AG09309 (cell line): ENCODE measurements at regions not wholly inside any gene's neighbourhood (a gene's known extent, or its start where the extent isn't known, plus 50 kb on each side); places are given as distances from the start of the nearest gene placed in this dataset.

Source experiments
- DNase-seq: peaks from one replicate; pipeline ENCODE4 v3.0.0-alpha.2; 2010; ENCODE audit warnings: low read depth
- H3K4me3 ChIP-seq: 2 replicates; pipeline ENCODE4 v1.5.1; 2011; ENCODE audit warnings: mild to moderate bottlenecking, low read depth, low read length, moderate library complexity; ENCODE audit not compliant: control insufficient read depth
- TF ChIP-seq, protein P1 (sequence below): IDR thresholded peaks from 2 replicates; pipeline ENCODE4 v1.5.1; 2011; ENCODE audit warnings: mild to moderate bottlenecking, low read depth, low read length, inconsistent platforms; ENCODE audit not compliant: insufficient read depth, control insufficient read depth; ENCODE audit errors: missing control alignments

DNA sequence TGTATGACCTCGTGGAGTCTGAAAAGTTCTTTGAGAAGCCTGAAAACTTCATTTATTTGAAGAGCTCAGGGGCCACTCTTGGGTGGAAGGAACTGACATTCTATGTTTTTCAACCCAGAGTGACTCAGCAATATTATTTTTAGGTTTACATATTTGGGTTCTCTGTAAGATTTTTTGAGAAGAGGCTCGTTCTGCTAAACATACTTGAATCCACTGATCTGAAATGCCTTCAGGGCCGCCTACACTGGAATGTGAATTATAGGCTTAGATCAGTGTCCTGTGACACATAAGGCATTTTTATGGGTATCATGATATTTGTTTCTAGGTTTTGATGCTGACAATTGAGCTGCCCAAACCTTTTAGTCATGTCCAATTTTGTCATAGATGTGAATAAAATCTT lies 86.2 kb downstream of the PSAT1 start:
- no peak overlapping the region for H3K4me3 ChIP-seq
- TF ChIP-seq, protein P1, sequence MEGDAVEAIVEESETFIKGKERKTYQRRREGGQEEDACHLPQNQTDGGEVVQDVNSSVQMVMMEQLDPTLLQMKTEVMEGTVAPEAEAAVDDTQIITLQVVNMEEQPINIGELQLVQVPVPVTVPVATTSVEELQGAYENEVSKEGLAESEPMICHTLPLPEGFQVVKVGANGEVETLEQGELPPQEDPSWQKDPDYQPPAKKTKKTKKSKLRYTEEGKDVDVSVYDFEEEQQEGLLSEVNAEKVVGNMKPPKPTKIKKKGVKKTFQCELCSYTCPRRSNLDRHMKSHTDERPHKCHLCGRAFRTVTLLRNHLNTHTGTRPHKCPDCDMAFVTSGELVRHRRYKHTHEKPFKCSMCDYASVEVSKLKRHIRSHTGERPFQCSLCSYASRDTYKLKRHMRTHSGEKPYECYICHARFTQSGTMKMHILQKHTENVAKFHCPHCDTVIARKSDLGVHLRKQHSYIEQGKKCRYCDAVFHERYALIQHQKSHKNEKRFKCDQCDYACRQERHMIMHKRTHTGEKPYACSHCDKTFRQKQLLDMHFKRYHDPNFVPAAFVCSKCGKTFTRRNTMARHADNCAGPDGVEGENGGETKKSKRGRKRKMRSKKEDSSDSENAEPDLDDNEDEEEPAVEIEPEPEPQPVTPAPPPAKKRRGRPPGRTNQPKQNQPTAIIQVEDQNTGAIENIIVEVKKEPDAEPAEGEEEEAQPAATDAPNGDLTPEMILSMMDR = no peak
- peak; percentile 46 for DNase-seq

DNA sequence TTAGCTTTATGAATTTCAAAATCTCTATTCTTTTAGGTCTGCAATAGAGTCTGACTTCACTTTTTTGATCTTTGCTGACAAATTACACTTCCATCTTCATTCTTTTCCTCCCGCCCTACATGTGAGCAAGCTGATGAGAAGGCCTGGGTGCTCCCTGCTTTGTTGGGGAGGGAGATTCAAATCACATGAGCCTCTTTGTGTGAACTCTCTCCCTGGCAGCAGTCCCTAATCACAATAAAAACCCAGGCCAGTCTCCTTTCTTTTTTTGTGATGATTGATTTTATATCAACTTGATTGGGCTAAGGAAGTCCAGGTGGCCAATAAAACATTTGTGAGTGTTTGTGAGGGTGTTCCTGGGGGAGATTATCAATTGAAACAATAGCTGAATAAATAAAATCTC lies 89.4 kb downstream of the PSAT1 start:
- DNase-seq = no peak
- no peak overlapping the region for H3K4me3 ChIP-seq
- TF ChIP-seq, protein P1 = no peak

DNA sequence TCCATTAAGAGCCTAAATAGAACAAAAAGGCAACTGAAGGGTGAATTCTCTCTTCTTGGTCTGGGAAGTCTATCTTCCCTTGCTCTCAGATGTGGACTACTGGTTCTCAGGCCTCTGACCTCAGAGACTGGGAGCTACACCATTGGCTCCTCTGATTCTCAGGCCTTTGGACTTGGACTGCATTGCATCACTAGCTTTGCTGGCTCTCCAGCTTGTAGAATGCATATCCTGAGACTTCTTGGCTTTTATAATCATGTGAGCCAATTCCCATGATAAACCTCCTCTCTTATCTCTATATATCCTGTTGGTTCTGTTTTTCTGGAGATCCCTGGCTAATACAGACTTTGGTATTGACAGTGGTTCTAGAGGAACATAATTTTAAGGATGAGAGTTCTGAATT lies 89.8 kb downstream of the PSAT1 start:
- no peak for DNase-seq
- H3K4me3 ChIP-seq = no peak overlapping the region
- TF ChIP-seq, protein P1 = no peak

DNA sequence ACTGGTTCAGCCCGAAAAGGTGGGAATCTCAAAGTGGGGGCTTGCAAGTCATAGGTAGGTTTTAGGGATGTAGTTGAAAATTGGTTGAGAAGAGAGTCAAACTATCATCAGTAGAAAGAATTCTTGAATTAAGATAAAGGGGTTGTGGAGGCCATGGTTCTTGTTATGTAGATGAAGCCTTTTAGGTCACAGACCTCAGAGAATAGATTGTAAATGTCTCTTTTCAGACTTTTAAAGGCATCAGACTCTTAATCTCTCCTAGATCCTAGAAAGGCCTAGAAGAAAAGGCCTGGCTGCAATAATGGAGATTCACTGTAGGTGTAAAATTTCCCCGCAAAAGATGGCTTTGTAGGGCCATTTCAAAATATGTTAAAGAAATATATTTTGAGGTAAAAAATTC lies 96.4 kb downstream of the PSAT1 start:
- H3K4me3 ChIP-seq = no peak overlapping the region
- TF ChIP-seq, protein P1 = no peak
- no peak for DNase-seq

DNA sequence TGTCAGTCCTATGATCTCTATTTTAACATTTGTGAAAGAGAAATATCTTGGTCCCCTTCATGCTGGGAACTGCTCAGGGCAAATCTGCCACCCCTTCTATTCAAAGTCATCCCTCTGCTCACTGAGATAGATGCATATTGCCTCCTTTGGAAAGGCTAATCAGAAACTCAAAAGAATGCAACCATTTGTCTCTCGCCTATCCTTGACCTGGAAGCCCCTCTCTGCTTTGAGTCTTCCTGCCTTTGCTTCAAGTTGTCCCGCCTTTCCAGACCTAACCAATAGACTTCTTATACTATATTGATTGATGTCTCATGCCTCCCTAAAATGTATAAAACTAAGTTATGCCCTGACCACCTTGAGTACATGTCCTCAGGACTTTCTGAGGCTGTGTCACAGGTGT lies 97.0 kb downstream of the PSAT1 start:
- H3K4me3 ChIP-seq = no peak overlapping the region
- TF ChIP-seq, protein P1 = no peak
- DNase-seq = no peak

DNA sequence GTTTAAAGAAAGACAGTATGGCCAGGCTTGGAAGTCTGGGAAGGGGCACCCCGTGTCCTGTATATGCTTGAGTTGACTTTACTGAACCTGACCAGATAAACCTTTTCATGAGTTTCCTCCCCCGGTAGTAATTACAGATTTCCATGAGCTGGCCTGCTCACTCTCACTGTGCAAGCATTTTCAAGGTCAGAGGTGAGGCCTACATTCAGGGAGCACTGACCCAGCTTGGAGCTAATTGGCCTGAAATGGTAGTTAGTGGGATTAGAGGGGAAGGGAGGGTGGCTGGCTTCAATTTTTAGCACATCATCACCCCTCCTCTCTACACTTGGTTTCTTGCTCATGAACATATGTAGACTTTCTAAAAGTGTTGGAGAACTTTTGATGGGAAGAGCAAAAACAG lies 99.2 kb downstream of the PSAT1 start:
- no peak for DNase-seq
- TF ChIP-seq, protein P1 = no peak
- no peak overlapping the region for H3K4me3 ChIP-seq

DNA sequence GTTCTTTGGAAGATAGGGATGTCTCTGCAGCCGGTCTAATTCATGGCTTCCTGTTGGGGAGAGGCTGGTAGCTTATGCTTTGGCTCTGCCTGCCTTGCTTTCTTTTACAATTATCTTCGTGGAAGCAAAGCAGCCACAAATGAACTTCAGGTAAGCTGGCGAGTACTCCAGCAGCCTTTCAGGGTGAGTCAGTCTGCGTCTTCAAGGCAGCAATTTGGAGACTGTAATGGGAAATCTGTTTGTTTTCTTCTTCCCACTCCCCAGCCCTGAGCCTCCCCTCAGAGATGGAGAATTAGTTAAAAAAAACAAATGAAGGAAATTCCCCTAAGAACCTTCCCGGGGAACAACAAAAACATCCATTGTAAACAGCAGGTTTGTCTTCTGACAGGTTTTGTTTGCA lies 100.1 kb downstream of the PSAT1 start:
- no peak overlapping the region for H3K4me3 ChIP-seq
- TF ChIP-seq, protein P1 = no peak
- DNase-seq = no peak
